ENCODE measurements at regions not wholly inside any gene's neighbourhood (a gene's known extent, or its start where the extent isn't known, plus 50 kb on each side); places are given as distances from the start of the nearest gene placed in this dataset.
A peak's percentile ranks its signal among the peaks of the same experiment; 100 is the strongest.

GRCh38 chr10:59434463-59435321, 72.3 kb upstream of the FAM13C start:
- Histone ChIP-seq H3K4me3 (replicated peaks in 1 of 2; ENCODE audit: low read depth in 1 of 2, low read length in 2 of 2) (no peak overlapping the region), H3K9ac (ENCODE audit: low read length) (no peak overlapping the region), H3K4me1 (ENCODE audit: control insufficient read depth in 1 of 2, insufficient read depth in 2 of 2, low read length in 2 of 2) (peaks cover 2 to 3% of the 10 kb centered on the region in 2 experiments; a peak in 2 of 4 replicates), H3K27me3 (ENCODE audit: insufficient read depth, low read length) (peaks cover 20% of the 10 kb centered on the region; the same call in 1 of the 2 replicates), H2AFZ (ENCODE audit: low read depth, low read length, poor library complexity, severe bottlenecking) (no peak overlapping the region), H3K79me2 (ENCODE audit: insufficient read depth, low read length) (no peaks in the 10 kb centered on the region), H3K27ac (ENCODE audit: low read depth, low read length) (no peak overlapping the region), H4K20me1 (ENCODE audit: insufficient read depth) (no peaks in the 10 kb centered on the region), H3K4me2 (ENCODE audit: low read length) (no peak overlapping the region), H3K9me3 (ENCODE audit: control insufficient read depth in 1 of 2, insufficient read depth in 1 of 2, low read depth in 1 of 2, low read length in 2 of 2) (no peaks in the 10 kb centered on the region), H3K9me2 (ENCODE audit: insufficient read depth) (no peaks in the 10 kb centered on the region), H3K36me3 (ENCODE audit: control insufficient read depth in 1 of 2, insufficient read depth in 2 of 2, low read length in 2 of 2) (no peaks in the 10 kb centered on the region)
- TF ChIP-seq JUND (IDR thresholded peaks at IDR 0.05) = peak; percentile 30; the same call in 1 of the 2 replicates
- peak; percentile 54 for TF ChIP-seq FOSL1 (IDR thresholded peaks at IDR 0.05; ENCODE audit: low read depth)
- no peak for TF ChIP-seq ZFX (IDR thresholded peaks at IDR 0.05)
- ChIA-PET POLR2A (no interaction called here), RAD21 (ENCODE audit: low non-redundant PET in 1 of 2, low total read pairs in 2 of 2, uncharacterized antibody in 2 of 2, unreplicated experiment in 2 of 2) (no interaction called here), CTCF (no interaction called here)
- intact Hi-C loops (cut with micrococcal nuclease) = no loop called here
- no peak for DNase-seq (ENCODE audit: low read depth, low spot score)
- BruUV-seq (replicated peaks) = no TSS peak
- ATAC-seq = no peak

- DNase-seq (ENCODE audit: low read depth, low spot score) = no peak
Measured at GRCh38 chr10:59433720-59434428, 71.5 kb upstream of the FAM13C start.

More at GRCh38 chr10:59433720-59434428, 71.5 kb upstream of the FAM13C start:
- no peaks in the 10 kb centered on the region for H3K79me2 ChIP-seq (ENCODE audit: insufficient read depth, low read length)
- no peak overlapping the region for H3K27ac ChIP-seq (ENCODE audit: low read depth, low read length)
- H3K27me3 ChIP-seq (ENCODE audit: insufficient read depth, low read length) = peaks cover 28% of the 10 kb centered on the region; the same call in 1 of the 2 replicates
- ChIA-PET CTCF (no interaction called here), RAD21 (ENCODE audit: low non-redundant PET in 1 of 2, low total read pairs in 2 of 2, uncharacterized antibody in 2 of 2, unreplicated experiment in 2 of 2) (no interaction called here), POLR2A (no interaction called here)
- H3K9ac ChIP-seq (ENCODE audit: low read length) = no peak overlapping the region
- no peaks in the 10 kb centered on the region for H3K9me2 ChIP-seq (ENCODE audit: insufficient read depth)
- no peak overlapping the region for H3K4me2 ChIP-seq (ENCODE audit: low read length)
- no peaks in the 10 kb centered on the region for H4K20me1 ChIP-seq (ENCODE audit: insufficient read depth)
- no peak overlapping the region for H3K4me3 ChIP-seq (replicated peaks in 1 of 2; ENCODE audit: low read depth in 1 of 2, low read length in 2 of 2)
- H2AFZ ChIP-seq (ENCODE audit: low read depth, low read length, poor library complexity, severe bottlenecking) = no peak overlapping the region
- no TSS peak for BruUV-seq (replicated peaks)
- no peaks in the 10 kb centered on the region for H3K36me3 ChIP-seq (ENCODE audit: control insufficient read depth in 1 of 2, insufficient read depth in 2 of 2, low read length in 2 of 2)
- TF ChIP-seq CBX3 (IDR thresholded peaks at IDR 0.05; ENCODE audit: low read depth) (no peak), POLR2A (IDR thresholded peaks at IDR 0.05; ENCODE audit: borderline replicate concordance, extremely low read depth, insufficient read depth, insufficient read length) (no peak), CTCF (IDR thresholded peaks at IDR 0.05 in 2 of 3, conservative IDR thresholded peaks at IDR 0.05 in 1 of 3; ENCODE audit: borderline replicate concordance in 1 of 3, insufficient read depth in 1 of 3, low read depth in 2 of 3, low read length in 2 of 3) (no peak), POLR2AphosphoS5 (IDR thresholded peaks at IDR 0.05; ENCODE audit: low read depth, low read length) (no peak), SRF (IDR thresholded peaks at IDR 0.05; ENCODE audit: low read depth) (no peak)
- H3K9me3 ChIP-seq (ENCODE audit: control insufficient read depth in 1 of 2, insufficient read depth in 1 of 2, low read depth in 1 of 2, low read length in 2 of 2) = no peaks in the 10 kb centered on the region
- no peak for ATAC-seq
- intact Hi-C loops (cut with micrococcal nuclease) = no loop called here
- H3K4me1 ChIP-seq (ENCODE audit: control insufficient read depth in 1 of 2, insufficient read depth in 2 of 2, low read length in 2 of 2) = peaks cover 2 to 3% of the 10 kb centered on the region in 2 experiments; a peak in 2 of 4 replicates

All from HCT116 (cell line).